ENCODE measurements at regions not wholly inside any gene's neighbourhood (a gene's known extent, or its start where the extent isn't known, plus 50 kb on each side); places are given as distances from the start of the nearest gene placed in this dataset.

DNA sequence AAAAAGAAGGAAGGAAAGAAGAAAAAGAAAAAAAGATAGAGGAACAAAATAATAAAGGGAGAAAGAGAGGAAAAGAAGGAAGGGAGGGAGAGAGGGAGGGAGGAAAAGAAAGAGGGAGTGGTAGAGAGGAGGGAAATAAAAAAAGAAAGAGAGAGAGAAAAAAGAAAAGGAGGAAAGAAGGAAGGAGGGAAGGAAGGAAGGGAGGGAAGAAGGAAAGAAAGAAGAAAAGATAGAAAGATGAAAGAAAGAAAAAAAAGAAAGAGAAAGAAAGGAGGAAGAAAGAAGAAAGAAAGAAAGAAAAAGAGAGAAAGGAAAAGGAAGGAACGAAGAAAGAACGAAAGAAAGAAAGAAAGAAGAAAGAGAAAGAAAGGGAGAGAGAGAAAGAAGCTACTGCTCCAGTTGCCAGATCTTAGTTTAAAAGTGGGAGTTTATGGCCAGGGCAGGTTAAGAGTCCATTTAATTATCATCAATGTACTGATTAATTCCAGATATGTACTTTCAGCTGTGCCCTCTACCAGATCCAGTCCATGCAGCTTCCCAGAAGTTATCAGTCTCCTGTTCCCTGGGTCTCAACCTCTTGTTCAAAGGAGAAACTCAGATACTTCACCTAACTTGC, 1378.5 kb upstream of the NUDT12 start:
- TF ChIP-seq, protein P1, sequence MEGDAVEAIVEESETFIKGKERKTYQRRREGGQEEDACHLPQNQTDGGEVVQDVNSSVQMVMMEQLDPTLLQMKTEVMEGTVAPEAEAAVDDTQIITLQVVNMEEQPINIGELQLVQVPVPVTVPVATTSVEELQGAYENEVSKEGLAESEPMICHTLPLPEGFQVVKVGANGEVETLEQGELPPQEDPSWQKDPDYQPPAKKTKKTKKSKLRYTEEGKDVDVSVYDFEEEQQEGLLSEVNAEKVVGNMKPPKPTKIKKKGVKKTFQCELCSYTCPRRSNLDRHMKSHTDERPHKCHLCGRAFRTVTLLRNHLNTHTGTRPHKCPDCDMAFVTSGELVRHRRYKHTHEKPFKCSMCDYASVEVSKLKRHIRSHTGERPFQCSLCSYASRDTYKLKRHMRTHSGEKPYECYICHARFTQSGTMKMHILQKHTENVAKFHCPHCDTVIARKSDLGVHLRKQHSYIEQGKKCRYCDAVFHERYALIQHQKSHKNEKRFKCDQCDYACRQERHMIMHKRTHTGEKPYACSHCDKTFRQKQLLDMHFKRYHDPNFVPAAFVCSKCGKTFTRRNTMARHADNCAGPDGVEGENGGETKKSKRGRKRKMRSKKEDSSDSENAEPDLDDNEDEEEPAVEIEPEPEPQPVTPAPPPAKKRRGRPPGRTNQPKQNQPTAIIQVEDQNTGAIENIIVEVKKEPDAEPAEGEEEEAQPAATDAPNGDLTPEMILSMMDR (conservative IDR thresholded peaks at IDR 0.05 in 1 of 2, IDR thresholded peaks at IDR 0.05 in 1 of 2; ENCODE audit: extremely low read depth in 1 of 2, insufficient read depth in 1 of 2, low read depth in 1 of 2, low read length in 2 of 2) = no peak
- no peak for TF ChIP-seq EZH2 (IDR thresholded peaks at IDR 0.05; ENCODE audit: borderline replicate concordance, low read length)

All from mammary epithelial cell (primary cell).